ENCODE measurements at regions not wholly inside any gene's neighbourhood (a gene's known extent, or its start where the extent isn't known, plus 50 kb on each side); places are given as distances from the start of the nearest gene placed in this dataset.

DNA sequence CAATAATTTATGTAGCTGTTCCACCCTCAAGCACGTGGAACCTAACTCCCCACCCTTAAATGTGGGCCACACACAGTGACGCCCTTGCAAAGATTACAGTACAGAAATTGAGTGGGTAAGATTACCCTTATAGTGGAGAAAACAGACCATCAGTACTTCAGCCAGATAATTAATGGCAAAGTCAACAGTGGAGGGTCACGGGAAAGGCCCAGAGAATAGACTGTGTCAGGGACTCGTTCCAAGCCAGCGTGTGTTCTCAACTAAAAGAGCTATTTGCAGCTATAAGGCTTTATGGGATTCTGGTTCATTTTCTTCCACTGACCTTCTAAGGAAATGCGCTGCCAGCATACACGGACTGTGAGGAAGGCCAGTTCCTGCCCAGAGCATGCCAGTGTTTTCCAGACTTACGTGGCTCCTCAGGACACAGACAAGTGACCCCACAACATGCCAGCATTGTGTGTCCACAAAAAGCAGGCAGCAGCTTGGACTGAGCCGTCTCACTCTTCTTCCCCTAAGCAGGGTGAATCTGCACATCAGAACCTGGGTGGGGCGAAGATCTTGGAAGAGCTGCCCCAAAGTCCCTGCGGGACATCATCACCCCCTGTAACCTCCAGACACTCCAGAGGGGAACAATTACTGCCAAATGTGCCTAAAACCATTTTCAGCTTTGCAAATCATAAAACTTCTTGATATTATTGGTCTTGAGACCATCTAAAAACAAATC lies 428.5 kb downstream of the OCA2 start:
- no peak for DNase-seq

DNA sequence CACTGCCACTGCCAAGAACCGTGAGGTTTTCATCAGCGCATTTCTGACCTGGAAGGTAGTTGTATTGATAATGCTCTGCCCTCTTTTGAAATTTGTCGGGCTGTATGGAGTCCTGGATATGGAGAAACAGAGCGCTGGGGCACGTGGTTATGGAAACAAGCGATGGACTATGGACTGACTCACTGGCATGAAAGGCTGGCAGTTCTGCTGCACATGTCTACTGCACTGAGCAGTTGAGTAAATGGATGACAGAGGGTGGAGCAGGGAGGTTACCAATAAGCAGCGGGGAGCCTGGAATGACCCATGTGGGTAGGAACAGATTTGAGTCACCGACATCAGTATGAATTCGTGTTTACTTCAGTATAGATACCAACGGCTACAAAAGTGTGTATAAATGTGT lies 429.5 kb downstream of the OCA2 start:
- no peak for DNase-seq

GRCh38 chr15:27668471-27669220 lies 430.5 kb downstream of the OCA2 start:
- no peak for DNase-seq

GRCh38 chr15:27665002-27665401 lies 434.1 kb downstream of the OCA2 start:
- no peak for DNase-seq

DNA sequence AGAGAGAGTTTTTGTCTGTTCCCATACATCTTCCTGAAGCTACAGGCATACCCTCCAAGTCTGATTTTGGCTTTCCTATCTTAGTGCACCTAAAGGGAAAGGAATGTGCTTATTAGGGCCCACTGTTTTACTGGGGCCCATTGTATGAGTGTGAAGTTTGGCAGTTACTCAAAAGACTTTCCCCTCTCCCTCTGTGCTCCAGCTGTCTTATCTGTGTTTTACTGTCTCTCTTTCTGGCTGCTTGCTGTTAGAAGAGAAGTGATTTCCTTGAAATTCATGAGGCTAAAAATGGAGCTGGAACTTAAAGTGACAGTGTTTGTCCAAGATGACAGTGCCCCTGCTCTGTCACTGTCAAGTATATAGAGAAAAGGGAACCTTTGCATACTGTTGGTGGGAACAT lies 436.2 kb downstream of the OCA2 start:
- no peak for DNase-seq

DNA sequence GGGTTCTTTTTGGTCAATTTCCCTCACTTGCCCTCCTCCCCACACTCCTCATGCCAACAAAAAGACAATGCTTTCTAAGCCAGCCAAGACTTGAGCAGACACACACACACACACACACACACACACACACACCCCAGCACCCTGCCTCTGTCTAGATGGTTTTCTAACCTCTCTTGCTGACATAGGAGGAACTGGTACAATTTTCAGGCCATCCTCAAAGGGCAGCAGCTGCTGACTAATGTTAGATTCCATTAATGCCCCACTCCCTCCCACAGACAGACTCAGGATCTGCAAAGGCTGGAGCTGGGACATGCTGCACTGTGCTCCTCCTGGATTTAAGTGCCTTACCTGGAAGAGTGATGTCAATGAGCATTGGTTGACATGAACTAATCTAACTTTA lies 438.4 kb downstream of the OCA2 start:
- no peak for DNase-seq

GRCh38 chr15:27656296-27656987 lies 442.7 kb downstream of the OCA2 start:
- no peak for DNase-seq

DNA sequence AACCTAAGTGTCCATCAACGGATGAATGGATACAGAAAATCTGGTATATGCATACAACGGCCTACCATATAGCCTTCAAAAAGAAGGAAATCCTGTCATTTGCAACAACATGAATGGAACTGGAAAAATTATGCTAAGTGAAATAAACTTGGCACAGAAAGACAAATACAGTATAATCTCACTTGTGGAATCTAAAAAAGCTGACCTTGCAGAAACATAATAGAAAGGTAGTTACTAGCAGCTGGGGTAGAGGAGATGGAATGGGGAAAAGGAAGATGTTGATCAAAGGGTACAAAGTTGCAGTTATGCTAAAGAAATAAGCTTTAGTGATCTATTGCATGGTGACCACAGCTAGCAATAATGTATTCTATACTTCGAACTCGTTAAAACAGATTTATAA lies 444.1 kb downstream of the OCA2 start:
- no peak for DNase-seq

GRCh38 chr15:27650244-27650643 lies 448.9 kb downstream of the OCA2 start:
- no peak for DNase-seq

GRCh38 chr15:27648359-27648758 lies 450.8 kb downstream of the OCA2 start:
- DNase-seq, result peak; percentile 3 to 54

GRCh38 chr15:27646531-27646930 lies 452.6 kb downstream of the OCA2 start:
- DNase-seq, result no peak

- DNase-seq, result no peak
Measured at GRCh38 chr15:27645672-27646071, 453.4 kb downstream of the OCA2 start.

DNA sequence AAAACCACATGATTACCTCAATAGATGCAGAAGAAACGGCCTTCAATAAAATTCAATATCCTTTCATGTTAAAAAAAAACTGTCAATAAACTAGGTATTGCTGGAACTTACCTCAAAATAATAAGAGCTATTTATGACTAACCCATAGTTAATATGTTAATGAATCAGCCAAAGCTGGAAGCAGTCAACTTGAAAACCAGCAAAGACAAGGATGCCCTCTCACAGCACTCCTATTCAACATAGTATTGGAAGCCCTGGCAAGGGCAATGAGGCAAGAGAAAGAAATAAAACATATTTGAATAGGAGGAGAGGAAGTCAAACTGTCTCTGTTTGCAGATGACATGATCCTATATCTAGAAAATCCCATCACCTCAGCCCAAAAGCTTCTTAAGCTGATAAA lies 456.1 kb downstream of the OCA2 start:
- no peak for DNase-seq

- DNase-seq, result no peak
Measured at GRCh38 chr15:27639595-27639994, 459.5 kb downstream of the OCA2 start.

DNA sequence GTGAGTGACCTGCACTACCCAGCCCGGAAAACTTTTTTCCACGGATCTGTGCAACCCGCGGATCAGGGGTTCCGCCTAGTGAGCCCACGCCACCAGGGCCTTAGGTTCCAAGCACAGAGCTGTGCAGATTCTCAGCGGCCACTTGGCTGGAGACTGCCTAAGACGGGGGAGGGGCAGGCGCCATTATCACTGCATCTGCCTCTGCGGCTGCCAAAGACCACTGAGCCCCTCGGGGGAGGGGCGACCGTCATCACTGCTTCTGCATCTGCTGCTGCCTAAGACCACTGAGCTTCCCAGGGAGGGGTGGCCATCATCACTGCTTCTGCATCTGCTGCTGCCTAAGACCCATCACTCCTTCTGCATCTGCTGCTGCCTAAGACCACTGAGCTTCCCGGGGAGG lies 460.2 kb downstream of the OCA2 start:
- DNase-seq, result peak in 1 of 2 experiments; percentile 34

- no peak for DNase-seq
Measured at GRCh38 chr15:27635916-27636315, 463.2 kb downstream of the OCA2 start.

DNA sequence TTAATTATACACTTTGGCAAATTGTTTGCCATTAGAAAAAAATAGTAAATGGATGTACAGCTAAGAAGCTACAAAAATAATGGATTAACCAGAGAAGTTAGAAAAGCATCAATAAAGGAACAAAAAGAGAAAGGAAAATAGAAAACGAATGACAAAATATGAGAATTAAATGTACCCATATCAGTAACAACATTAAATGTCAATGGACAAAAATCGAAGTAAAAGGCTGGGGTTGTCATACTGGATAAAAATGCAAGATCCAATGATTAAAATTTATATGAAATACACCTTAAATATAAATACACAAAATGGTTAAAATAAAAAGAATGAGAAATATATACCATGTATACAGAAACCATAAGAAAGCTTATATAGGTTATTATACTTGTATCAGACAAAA lies 470.6 kb downstream of the OCA2 start:
- DNase-seq, result no peak

GRCh38 chr15:27627623-27628022 lies 471.5 kb downstream of the OCA2 start:
- DNase-seq, result no peak

GRCh38 chr15:27623560-27624305 lies 475.4 kb downstream of the OCA2 start:
- no peak for DNase-seq

DNA sequence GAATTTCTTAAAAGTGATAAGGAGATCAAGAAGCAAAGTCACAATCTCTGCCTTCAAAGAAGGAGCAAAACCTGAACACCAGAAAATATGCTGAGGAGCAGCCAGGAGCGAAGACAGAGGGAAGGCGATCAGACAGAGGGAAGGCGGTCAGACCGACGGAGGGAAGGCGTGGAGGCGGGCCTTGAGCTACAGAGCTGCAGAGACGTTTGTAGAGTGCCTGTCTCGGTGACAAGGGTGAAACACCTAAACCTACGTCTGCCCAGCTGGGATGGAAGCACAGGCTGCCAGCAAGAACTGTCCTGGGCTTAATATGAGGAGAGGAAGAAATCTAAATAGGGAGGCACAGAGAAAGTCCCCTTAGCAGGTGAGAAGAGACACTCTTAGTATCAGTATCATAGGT lies 476.0 kb downstream of the OCA2 start:
- no peak for DNase-seq

DNA sequence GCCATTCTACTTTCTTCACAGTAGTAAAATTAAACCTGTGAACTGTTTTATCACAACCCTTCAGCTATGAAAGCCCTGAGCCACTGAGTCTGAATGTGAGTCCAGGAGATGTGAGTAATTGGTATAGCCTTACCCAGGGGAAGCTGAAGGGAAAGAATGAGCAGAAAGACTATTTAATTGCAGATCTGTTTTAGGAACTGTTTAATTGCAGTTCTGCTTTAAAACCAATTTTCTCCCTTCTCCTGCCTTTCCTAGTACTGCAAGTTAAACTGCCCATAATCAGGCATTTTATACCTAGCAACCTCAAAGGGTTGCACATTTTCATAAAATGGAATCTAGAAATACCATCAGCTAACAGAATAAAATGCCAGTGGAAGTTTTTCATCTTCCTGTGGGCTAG lies 476.7 kb downstream of the OCA2 start:
- no peak for DNase-seq

- no peak for DNase-seq
Measured at GRCh38 chr15:27619204-27619603, 479.9 kb downstream of the OCA2 start.

DNA sequence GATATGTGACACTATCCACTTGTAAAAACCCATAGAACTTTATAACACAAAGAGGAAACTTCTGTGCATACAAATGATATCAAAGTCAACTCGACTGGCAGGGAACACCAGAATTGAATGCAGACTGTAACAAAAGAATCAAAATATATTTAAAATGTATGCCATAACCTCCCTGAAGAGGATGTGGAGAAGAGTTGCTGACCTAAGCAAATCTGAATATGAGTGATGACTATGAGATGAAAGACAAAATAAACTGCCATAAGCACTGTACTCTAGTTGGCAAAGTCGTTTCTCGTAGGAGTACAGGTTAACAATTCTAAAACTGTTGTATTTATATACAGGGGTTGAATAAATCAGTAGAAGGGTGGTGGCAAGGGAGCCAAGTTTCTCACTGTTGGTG lies 482.1 kb downstream of the OCA2 start:
- no peak for DNase-seq
